Neutrophil (primary cell): ENCODE measurements at regions not wholly inside any gene's neighbourhood (a gene's known extent, or its start where the extent isn't known, plus 50 kb on each side); places are given as distances from the start of the nearest gene placed in this dataset.

Experiments used
- H3K27ac ChIP-seq: fragments of 200-600 bp; sonication (generic); 2 replicates; pipeline ENCODE4 v1.5.1; 2016; ENCODE audit warnings: mild to moderate bottlenecking, moderate library complexity
- H3K27me3 ChIP-seq: fragments of 200-600 bp; sonication (generic); 2 replicates; pipeline ENCODE4 v1.6.0; 2016; ENCODE audit warnings: mild to moderate bottlenecking
- H3K36me3 ChIP-seq: fragments of 200-600 bp; sonication (generic); 2 replicates; pipeline ENCODE4 v1.5.1; 2017
- H3K4me1 ChIP-seq, 2 experiments: fragments of 200-600 bp in 1 of 2; sonication (generic) in 1 of 2; 1 replicate in 1 of 2; 2 replicates in 1 of 2; pipeline versions ENCODE4 v1.5.1 to v1.6.1; 2013 to 2016; ENCODE audit warnings: low read depth in 1 of 2, low read length in 1 of 2, mild to moderate bottlenecking in 1 of 2, moderate library complexity in 1 of 2; ENCODE audit not compliant: control insufficient read depth in 1 of 2, insufficient read depth in 1 of 2
- H3K4me3 ChIP-seq, 2 experiments: fragments of 200-600 bp in 1 of 2; sonication (generic) in 1 of 2; 1 replicate in 1 of 2; 2 replicates in 1 of 2; pipeline ENCODE4 v1.5.1; 2013 to 2016; ENCODE audit warnings: low read depth in 1 of 2, low read length in 1 of 2, mild to moderate bottlenecking in 1 of 2, moderate library complexity in 1 of 2
- H3K9me3 ChIP-seq: fragments of 200-600 bp; sonication (generic); 2 replicates; pipeline ENCODE4 v1.5.1; 2016
- CTCF ChIP-seq: fragments of 200-600 bp; sonication (generic); IDR thresholded peaks from 2 replicates; pipeline ENCODE4 v1.5.1; 2016; ENCODE audit warnings: antibody characterized with exemption

GRCh38 chr3:72580900-72581299 is 267.3 kb downstream of the SHQ1 start:
- no peaks in the 10 kb centered on the region for H3K9me3 ChIP-seq
- H3K27ac ChIP-seq, result no peak overlapping the region
- no peak for TF ChIP-seq CTCF
- H3K4me3 ChIP-seq, result no peak overlapping the region
- no peaks in the 10 kb centered on the region for H3K36me3 ChIP-seq
- H3K27me3 ChIP-seq, result no peaks in the 10 kb centered on the region
- peaks cover 0 to 8% of the 10 kb centered on the region in 2 experiments for H3K4me1 ChIP-seq

- Histone ChIP-seq H3K36me3 (no peaks in the 10 kb centered on the region), H3K9me3 (no peaks in the 10 kb centered on the region), H3K4me3 (no peak overlapping the region), H3K27ac (no peak overlapping the region), H3K4me1 (peaks cover 0 to 8% of the 10 kb centered on the region in 2 experiments), H3K27me3 (no peaks in the 10 kb centered on the region)
- TF ChIP-seq CTCF, result no peak
Observed at GRCh38 chr3:72580246-72580756, 267.9 kb downstream of the SHQ1 start.

GRCh38 chr3:72579581-72580245 is 268.5 kb downstream of the SHQ1 start:
- TF ChIP-seq CTCF, result no peak
- H3K4me1 ChIP-seq, result peaks cover 0 to 8% of the 10 kb centered on the region in 2 experiments
- no peak overlapping the region for H3K27ac ChIP-seq
- no peaks in the 10 kb centered on the region for H3K36me3 ChIP-seq
- H3K4me3 ChIP-seq, result no peak overlapping the region
- no peaks in the 10 kb centered on the region for H3K9me3 ChIP-seq
- H3K27me3 ChIP-seq, result no peaks in the 10 kb centered on the region

GRCh38 chr3:72579191-72579580 is 269.1 kb downstream of the SHQ1 start:
- H3K4me3 ChIP-seq, result no peak overlapping the region
- H3K4me1 ChIP-seq, result peaks cover 0 to 8% of the 10 kb centered on the region in 2 experiments
- no peaks in the 10 kb centered on the region for H3K36me3 ChIP-seq
- H3K27me3 ChIP-seq, result no peaks in the 10 kb centered on the region
- no peaks in the 10 kb centered on the region for H3K9me3 ChIP-seq
- TF ChIP-seq CTCF, result no peak
- H3K27ac ChIP-seq, result no peak overlapping the region

- H3K9me3 ChIP-seq, result no peaks in the 10 kb centered on the region
- TF ChIP-seq CTCF, result no peak
Observed at GRCh38 chr3:72577190-72577589, 271.1 kb downstream of the SHQ1 start.

More at GRCh38 chr3:72577190-72577589, 271.1 kb downstream of the SHQ1 start:
- H3K4me1 ChIP-seq, result peaks cover 0 to 8% of the 10 kb centered on the region in 2 experiments
- no peaks in the 10 kb centered on the region for H3K36me3 ChIP-seq
- H3K27me3 ChIP-seq, result no peaks in the 10 kb centered on the region
- no peak overlapping the region for H3K4me3 ChIP-seq
- H3K27ac ChIP-seq, result no peak overlapping the region
